Neural cell (in vitro differentiated cells): ENCODE measurements at regions not wholly inside any gene's neighbourhood (a gene's known extent, or its start where the extent isn't known, plus 50 kb on each side); places are given as distances from the start of the nearest gene placed in this dataset.

Experiments used
- H2AFZ ChIP-seq: fragments of 200-600, 300-800 bp; sonication (generic), shearing (Covaris generic); 2 replicates; pipeline ENCODE4 v1.6.0; 2014; ENCODE audit warnings: low read depth, mild to moderate bottlenecking, antibody characterized with exemption, low read length, moderate library complexity
- H3F3A ChIP-seq: fragments of 200-600 bp; shearing (Covaris generic); 2 replicates; pipeline ENCODE4 v1.6.1; 2016; ENCODE audit warnings: mild to moderate bottlenecking, moderate library complexity, mixed read lengths, antibody characterized with exemption, low read length; ENCODE audit not compliant: insufficient read depth, poor library complexity, severe bottlenecking
- H3K27ac ChIP-seq: fragments of 200-600, 300-800 bp; sonication (generic), shearing (Covaris generic); 2 replicates; pipeline ENCODE4 v1.5.1; 2014; ENCODE audit warnings: mild to moderate bottlenecking, low read length, moderate library complexity
- H3K27me3 ChIP-seq: fragments of 300-800, 200-600 bp; sonication (generic), shearing (Covaris generic); 2 replicates; pipeline ENCODE4 v1.6.0; 2014; ENCODE audit warnings: mild to moderate bottlenecking, low read depth, low read length, moderate library complexity; ENCODE audit not compliant: insufficient read depth
- H3K36me3 ChIP-seq: fragments of 300-800, 200-600 bp; sonication (generic), shearing (Covaris generic); 2 replicates; pipeline ENCODE4 v1.5.1; 2014; ENCODE audit warnings: mild to moderate bottlenecking, antibody characterized with exemption, low read length, moderate library complexity; ENCODE audit not compliant: insufficient read depth
- H3K4me2 ChIP-seq: fragments of 300-800, 200-600 bp; sonication (generic), shearing (Covaris generic); 2 replicates; pipeline ENCODE4 v1.6.0; 2014; ENCODE audit warnings: mild to moderate bottlenecking, low read length
- H3K4me3 ChIP-seq: fragments of 300-800, 200-600 bp; sonication (generic), shearing (Covaris generic); 2 replicates; pipeline ENCODE4 v1.5.1; 2014; ENCODE audit warnings: mild to moderate bottlenecking, low read length, moderate library complexity
- H3K79me2 ChIP-seq: fragments of 200-600 bp; shearing (Covaris generic); replicated peaks from 2 replicates; pipeline ENCODE4 v1.6.0; 2014; ENCODE audit warnings: mild to moderate bottlenecking, low read length, moderate library complexity; ENCODE audit not compliant: insufficient read depth
- H3K9ac ChIP-seq: fragments of 300-800, 200-600 bp; sonication (generic), shearing (Covaris generic); 2 replicates; pipeline ENCODE4 v1.6.1; 2016; ENCODE audit warnings: mild to moderate bottlenecking, low read length, mixed read lengths
- H3K9me2 ChIP-seq: fragments of 200-600 bp; shearing (Covaris generic); 2 replicates; pipeline ENCODE4 v1.6.1; 2016; ENCODE audit warnings: mild to moderate bottlenecking, low read length, mixed read lengths; ENCODE audit not compliant: insufficient read depth
- H3K9me3 ChIP-seq: fragments of 200-600, 300-800 bp; sonication (generic), shearing (Covaris generic); 2 replicates; pipeline ENCODE4 v1.6.1; 2016; ENCODE audit warnings: mild to moderate bottlenecking, mixed run types, low read length, moderate library complexity, mixed read lengths
- H4K20me1 ChIP-seq: fragments of 200-600 bp; shearing (Covaris generic); 2 replicates; pipeline ENCODE4 v1.6.1; 2016; ENCODE audit warnings: mild to moderate bottlenecking, mixed run types; ENCODE audit not compliant: insufficient read depth
- EP300 ChIP-seq: fragments of 450-650 bp; conservative IDR thresholded peaks from 2 replicates; pipeline ENCODE4 v1.6.1; 2014; ENCODE audit warnings: antibody characterized with exemption, mild to moderate bottlenecking, moderate library complexity; ENCODE audit not compliant: poor library complexity, severe bottlenecking
- EZH2 ChIP-seq: fragments of 200-600, 300-800 bp; shearing (Covaris generic), sonication (generic); IDR thresholded peaks from 2 replicates; pipeline ENCODE4 v1.6.1; 2014; ENCODE audit warnings: antibody characterized with exemption, low read length, borderline replicate concordance, mild to moderate bottlenecking; ENCODE audit not compliant: insufficient read depth, poor library complexity, severe bottlenecking
- MXI1 ChIP-seq: fragments of 450-650 bp; conservative IDR thresholded peaks from 2 replicates; pipeline ENCODE4 v1.6.1; 2014; ENCODE audit warnings: antibody characterized with exemption, mild to moderate bottlenecking; ENCODE audit not compliant: poor library complexity, severe bottlenecking
- POLR2AphosphoS5 ChIP-seq: IDR thresholded peaks from 2 replicates; pipeline ENCODE4 v1.6.1; 2012
- RAD21 ChIP-seq: fragments of 450-650 bp; conservative IDR thresholded peaks from 2 replicates; pipeline ENCODE4 v1.6.1; 2014; ENCODE audit warnings: antibody characterized with exemption, mild to moderate bottlenecking, moderate library complexity
- SMC3 ChIP-seq: fragments of 450-650 bp; conservative IDR thresholded peaks from 2 replicates; pipeline ENCODE4 v1.6.1; 2014; ENCODE audit warnings: antibody characterized with exemption, mild to moderate bottlenecking, moderate library complexity; ENCODE audit not compliant: poor library complexity
- TAF1 ChIP-seq: IDR thresholded peaks from 2 replicates; pipeline ENCODE4 v1.6.1; 2012; ENCODE audit warnings: low read depth
- TF ChIP-seq, protein P1 (sequence below): fragments of 450-650 bp; IDR thresholded peaks from 2 replicates; pipeline ENCODE4 v1.5.1; 2014; ENCODE audit warnings: antibody characterized with exemption, mild to moderate bottlenecking, moderate library complexity; ENCODE audit not compliant: poor library complexity, severe bottlenecking
- TF ChIP-seq, protein P2 (sequence below): IDR thresholded peaks from 2 replicates; pipeline ENCODE4 v1.6.1; 2012; ENCODE audit warnings: borderline replicate concordance

DNA sequence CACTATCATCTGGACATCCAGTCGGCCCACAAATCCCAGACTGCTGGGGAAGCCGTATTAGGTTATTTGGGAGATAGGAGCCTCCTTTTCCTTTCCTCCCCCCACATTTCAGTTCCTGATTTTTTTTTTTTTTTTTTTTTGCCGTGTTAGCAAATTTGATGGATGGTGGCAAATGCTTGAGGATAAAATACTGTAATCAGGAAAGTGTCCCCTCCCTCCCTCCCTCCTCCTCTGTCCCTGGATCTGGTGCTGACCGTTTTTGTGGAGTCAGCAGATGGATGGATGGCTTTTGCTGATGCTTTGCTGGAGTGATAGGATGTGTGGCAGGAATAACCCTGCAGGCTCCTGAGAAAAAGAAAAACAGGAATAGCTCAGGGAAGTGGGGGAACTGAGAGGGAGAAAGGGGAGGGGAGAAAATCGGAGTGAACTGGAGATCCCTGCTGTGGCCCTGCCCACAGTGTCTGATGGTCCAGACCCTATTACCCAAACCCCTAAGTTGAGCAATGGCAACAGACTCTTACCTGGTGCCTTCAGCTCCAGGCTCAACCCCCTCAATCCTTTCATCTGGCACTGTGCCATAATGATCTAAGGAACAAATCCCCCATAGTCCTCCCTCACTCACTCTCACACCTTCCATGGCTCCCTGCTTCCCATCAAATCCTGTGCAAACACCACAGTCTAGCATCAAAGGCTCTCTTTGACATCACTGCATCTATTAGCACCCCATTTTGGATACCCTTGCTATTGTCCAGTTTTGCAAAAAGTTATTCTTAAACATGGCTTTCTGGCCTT lies 277.3 kb upstream of the CHD6 start:
- Histone ChIP-seq H3K4me2 (no peak overlapping the region), H4K20me1 (no peaks in the 10 kb centered on the region), H3K79me2 (no peaks in the 10 kb centered on the region), H3F3A (no peaks in the 10 kb centered on the region), H3K9me3 (no peaks in the 10 kb centered on the region), H3K27me3 (no peaks in the 10 kb centered on the region), H3K9me2 (no peaks in the 10 kb centered on the region), H3K9ac (no peak overlapping the region), H3K36me3 (no peaks in the 10 kb centered on the region), H3K27ac (no peak overlapping the region), H2AFZ (no peak overlapping the region), H3K4me3 (no peak overlapping the region)
- TF ChIP-seq, protein P1, sequence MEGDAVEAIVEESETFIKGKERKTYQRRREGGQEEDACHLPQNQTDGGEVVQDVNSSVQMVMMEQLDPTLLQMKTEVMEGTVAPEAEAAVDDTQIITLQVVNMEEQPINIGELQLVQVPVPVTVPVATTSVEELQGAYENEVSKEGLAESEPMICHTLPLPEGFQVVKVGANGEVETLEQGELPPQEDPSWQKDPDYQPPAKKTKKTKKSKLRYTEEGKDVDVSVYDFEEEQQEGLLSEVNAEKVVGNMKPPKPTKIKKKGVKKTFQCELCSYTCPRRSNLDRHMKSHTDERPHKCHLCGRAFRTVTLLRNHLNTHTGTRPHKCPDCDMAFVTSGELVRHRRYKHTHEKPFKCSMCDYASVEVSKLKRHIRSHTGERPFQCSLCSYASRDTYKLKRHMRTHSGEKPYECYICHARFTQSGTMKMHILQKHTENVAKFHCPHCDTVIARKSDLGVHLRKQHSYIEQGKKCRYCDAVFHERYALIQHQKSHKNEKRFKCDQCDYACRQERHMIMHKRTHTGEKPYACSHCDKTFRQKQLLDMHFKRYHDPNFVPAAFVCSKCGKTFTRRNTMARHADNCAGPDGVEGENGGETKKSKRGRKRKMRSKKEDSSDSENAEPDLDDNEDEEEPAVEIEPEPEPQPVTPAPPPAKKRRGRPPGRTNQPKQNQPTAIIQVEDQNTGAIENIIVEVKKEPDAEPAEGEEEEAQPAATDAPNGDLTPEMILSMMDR, result no peak
- TF ChIP-seq, protein P2, sequence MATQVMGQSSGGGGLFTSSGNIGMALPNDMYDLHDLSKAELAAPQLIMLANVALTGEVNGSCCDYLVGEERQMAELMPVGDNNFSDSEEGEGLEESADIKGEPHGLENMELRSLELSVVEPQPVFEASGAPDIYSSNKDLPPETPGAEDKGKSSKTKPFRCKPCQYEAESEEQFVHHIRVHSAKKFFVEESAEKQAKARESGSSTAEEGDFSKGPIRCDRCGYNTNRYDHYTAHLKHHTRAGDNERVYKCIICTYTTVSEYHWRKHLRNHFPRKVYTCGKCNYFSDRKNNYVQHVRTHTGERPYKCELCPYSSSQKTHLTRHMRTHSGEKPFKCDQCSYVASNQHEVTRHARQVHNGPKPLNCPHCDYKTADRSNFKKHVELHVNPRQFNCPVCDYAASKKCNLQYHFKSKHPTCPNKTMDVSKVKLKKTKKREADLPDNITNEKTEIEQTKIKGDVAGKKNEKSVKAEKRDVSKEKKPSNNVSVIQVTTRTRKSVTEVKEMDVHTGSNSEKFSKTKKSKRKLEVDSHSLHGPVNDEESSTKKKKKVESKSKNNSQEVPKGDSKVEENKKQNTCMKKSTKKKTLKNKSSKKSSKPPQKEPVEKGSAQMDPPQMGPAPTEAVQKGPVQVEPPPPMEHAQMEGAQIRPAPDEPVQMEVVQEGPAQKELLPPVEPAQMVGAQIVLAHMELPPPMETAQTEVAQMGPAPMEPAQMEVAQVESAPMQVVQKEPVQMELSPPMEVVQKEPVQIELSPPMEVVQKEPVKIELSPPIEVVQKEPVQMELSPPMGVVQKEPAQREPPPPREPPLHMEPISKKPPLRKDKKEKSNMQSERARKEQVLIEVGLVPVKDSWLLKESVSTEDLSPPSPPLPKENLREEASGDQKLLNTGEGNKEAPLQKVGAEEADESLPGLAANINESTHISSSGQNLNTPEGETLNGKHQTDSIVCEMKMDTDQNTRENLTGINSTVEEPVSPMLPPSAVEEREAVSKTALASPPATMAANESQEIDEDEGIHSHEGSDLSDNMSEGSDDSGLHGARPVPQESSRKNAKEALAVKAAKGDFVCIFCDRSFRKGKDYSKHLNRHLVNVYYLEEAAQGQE, result no peak
- TF ChIP-seq EZH2 (no peak), TAF1 (no peak), EP300 (no peak), MXI1 (no peak), POLR2AphosphoS5 (no peak), SMC3 (no peak), RAD21 (no peak)

- no peaks in the 10 kb centered on the region for H3K9me2 ChIP-seq
- TF ChIP-seq, protein P2, result no peak
- TF ChIP-seq TAF1 (no peak), RAD21 (no peak), POLR2AphosphoS5 (no peak), EP300 (no peak), SMC3 (no peak), EZH2 (no peak), MXI1 (no peak)
- TF ChIP-seq, protein P1, result no peak
- no peaks in the 10 kb centered on the region for H3K9me3 ChIP-seq
- no peaks in the 10 kb centered on the region for H3K36me3 ChIP-seq
- no peaks in the 10 kb centered on the region for H4K20me1 ChIP-seq
- no peaks in the 10 kb centered on the region for H3F3A ChIP-seq
- no peaks in the 10 kb centered on the region for H3K79me2 ChIP-seq
- H2AFZ ChIP-seq, result no peak overlapping the region
- H3K4me3 ChIP-seq, result no peak overlapping the region
- no peak overlapping the region for H3K4me2 ChIP-seq
- H3K27ac ChIP-seq, result no peak overlapping the region
- no peak overlapping the region for H3K9ac ChIP-seq
- H3K27me3 ChIP-seq, result no peaks in the 10 kb centered on the region
Observed at GRCh38 chr20:41894255-41894963, 276.2 kb upstream of the CHD6 start.
